ENCODE measurements at regions not wholly inside any gene's neighbourhood (a gene's known extent, or its start where the extent isn't known, plus 50 kb on each side); places are given as distances from the start of the nearest gene placed in this dataset.
"Not testable (repeated sequence)": the region's sequence is repeated elsewhere in the genome, so short reads cannot be mapped to it uniquely, and the experiment has no call there.

DNA sequence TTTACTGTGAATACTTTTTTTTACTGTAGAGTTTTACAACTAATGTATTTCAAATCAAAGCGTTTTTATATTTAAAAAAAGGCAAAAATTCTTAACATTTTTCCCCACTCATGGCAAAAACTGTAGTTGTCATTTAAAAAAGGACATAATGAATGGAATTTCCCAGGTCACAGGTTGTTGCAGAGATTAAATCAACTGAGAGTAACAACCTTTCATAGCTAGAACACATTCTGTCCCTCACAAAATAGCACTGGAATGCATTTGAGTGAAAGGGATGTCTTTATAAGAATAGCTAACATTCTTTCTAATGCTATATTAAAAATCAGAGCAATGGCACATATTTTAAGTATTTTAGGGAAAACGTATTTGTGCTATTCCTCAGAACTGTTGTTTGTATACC, 1393.3 kb upstream of the ATXN8OS start:
- no peaks in the 10 kb centered on the region for H3K4me1 ChIP-seq
- intact Hi-C loops (cut with DNase I), result no loop called here
- H3K9me3 ChIP-seq, result peaks cover 0 to 4% (median 0%) of the 10 kb centered on the region in 12 donors
- ATAC-seq, result no peak
- H3K27me3 ChIP-seq, result no peaks in the 10 kb centered on the region
- no peak overlapping the region for H3K27ac ChIP-seq
- H3K36me3 ChIP-seq, result no peaks in the 10 kb centered on the region
- TF ChIP-seq POLR2A (IDR thresholded peaks at IDR 0.05), result no peak
- TF ChIP-seq, protein P1, sequence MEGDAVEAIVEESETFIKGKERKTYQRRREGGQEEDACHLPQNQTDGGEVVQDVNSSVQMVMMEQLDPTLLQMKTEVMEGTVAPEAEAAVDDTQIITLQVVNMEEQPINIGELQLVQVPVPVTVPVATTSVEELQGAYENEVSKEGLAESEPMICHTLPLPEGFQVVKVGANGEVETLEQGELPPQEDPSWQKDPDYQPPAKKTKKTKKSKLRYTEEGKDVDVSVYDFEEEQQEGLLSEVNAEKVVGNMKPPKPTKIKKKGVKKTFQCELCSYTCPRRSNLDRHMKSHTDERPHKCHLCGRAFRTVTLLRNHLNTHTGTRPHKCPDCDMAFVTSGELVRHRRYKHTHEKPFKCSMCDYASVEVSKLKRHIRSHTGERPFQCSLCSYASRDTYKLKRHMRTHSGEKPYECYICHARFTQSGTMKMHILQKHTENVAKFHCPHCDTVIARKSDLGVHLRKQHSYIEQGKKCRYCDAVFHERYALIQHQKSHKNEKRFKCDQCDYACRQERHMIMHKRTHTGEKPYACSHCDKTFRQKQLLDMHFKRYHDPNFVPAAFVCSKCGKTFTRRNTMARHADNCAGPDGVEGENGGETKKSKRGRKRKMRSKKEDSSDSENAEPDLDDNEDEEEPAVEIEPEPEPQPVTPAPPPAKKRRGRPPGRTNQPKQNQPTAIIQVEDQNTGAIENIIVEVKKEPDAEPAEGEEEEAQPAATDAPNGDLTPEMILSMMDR (IDR thresholded peaks at IDR 0.05), result no peak
- WGBS, 4 donors, result 29 to 37% (median 36%) methylated on average over 2 of the region's 2 CpGs
- no peak overlapping the region for H3K4me3 ChIP-seq
- no peak for DNase-seq

DNA sequence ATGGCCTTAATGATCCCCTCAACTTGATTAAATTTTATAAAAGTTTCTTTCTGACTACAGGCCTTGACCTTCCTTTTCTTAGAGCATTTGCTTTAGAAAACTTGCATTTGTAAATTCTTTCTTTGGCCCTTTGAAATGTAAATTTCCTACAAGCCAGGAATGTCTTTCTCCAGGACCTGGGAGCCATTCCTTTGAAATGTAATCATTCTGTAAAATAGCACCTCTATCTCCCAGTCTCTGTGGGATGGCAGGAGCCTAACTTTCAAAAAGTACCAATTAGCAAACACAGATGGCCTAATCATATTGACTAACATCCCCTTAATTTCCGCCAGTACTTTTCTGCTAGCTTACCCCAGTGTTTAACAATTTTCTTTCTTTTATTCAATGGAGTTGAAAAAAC, 1394.2 kb upstream of the ATXN8OS start:
- TF ChIP-seq, protein P1 (IDR thresholded peaks at IDR 0.05), result no peak
- no peak for TF ChIP-seq POLR2A (IDR thresholded peaks at IDR 0.05)

DNA sequence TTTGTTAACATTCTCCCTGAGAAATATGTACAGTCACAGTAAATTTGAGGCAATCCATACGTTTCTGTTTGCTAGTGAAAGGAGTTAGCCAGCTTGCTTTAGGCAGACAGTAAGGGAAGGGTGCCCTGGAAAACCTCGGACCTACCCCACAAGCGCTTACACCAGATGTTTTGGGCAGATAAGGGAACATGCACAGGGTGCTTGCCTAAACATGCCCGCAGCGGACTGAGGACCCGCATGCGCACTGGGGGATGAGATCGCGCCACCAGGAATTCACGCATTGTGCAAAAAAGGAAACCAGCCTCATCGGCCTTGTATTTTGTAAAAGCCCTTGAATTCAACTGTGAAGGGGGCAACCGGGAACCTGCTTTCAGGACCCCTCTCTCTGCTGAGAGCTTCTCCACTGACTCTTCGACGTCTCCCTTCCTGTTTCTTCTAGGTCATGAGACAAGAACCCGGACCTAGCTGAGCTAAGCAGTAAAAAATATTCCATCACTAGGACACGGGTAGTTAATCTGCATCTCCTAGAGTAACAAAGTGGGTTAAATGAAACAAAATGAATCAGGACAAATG, 1399.2 kb upstream of the ATXN8OS start:
- no peak for TF ChIP-seq POLR2A (IDR thresholded peaks at IDR 0.05)
- TF ChIP-seq, protein P1 (IDR thresholded peaks at IDR 0.05), result no peak
- DNase-seq, result peak in 1 of 5 donors; percentile 20

More for the DNA sequence above, 1394.2 kb upstream of the ATXN8OS start:
- no peak overlapping the region for H3K4me3 ChIP-seq
- intact Hi-C loops (cut with DNase I), result no loop called here
- peaks cover 0 to 4% (median 0%) of the 10 kb centered on the region in 12 donors for H3K9me3 ChIP-seq
- H3K27me3 ChIP-seq, result no peaks in the 10 kb centered on the region
- H3K4me1 ChIP-seq, result no peaks in the 10 kb centered on the region
- no peak for ATAC-seq
- no peak for DNase-seq
- H3K27ac ChIP-seq, result no peak overlapping the region
- no peaks in the 10 kb centered on the region for H3K36me3 ChIP-seq
- 80 to 86% (median 85%) methylated on average over 1 of the region's 1 CpG for WGBS, 4 donors

DNA sequence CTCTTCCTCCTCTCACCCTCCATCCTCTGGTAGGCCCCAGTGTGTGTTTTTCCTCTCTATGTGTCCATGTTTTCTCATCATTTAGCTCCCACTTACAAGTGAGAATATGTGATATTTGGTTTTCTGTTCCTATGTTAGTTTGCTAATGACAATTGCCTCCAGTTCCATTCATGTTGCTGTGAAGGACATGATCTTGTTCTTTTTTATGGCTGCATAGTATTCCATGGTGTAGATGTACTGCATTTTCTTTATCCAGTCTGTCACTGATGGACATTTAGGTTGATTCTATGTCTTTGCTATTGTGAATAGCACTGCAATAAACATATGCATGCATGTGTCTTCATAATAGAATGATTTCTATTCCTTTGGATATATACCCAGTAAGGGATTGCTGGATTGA, 1401.6 kb upstream of the ATXN8OS start:
- H3K36me3 ChIP-seq; H3K27me3 ChIP-seq; ATAC-seq; DNase-seq; H3K4me1 ChIP-seq; H3K4me3 ChIP-seq; intact Hi-C loops (cut with DNase I); H3K27ac ChIP-seq: not testable (repeated sequence)
- H3K9me3 ChIP-seq, result peaks cover 0 to 24% (median 2%) of the 10 kb centered on the region in 12 donors

More for the DNA sequence above, 1399.2 kb upstream of the ATXN8OS start:
- Histone ChIP-seq H3K36me3 (no peaks in the 10 kb centered on the region), H3K4me1 (no peaks in the 10 kb centered on the region), H3K4me3 (no peak overlapping the region), H3K27me3 (no peaks in the 10 kb centered on the region), H3K27ac (no peak overlapping the region), H3K9me3 (peaks cover 0 to 18% (median 2%) of the 10 kb centered on the region in 12 donors)
- WGBS, 4 donors, result 81 to 84% (median 82%) methylated on average over 16 of the region's 16 CpGs
- intact Hi-C loops (cut with DNase I), result no loop called here
- no peak for ATAC-seq

DNA sequence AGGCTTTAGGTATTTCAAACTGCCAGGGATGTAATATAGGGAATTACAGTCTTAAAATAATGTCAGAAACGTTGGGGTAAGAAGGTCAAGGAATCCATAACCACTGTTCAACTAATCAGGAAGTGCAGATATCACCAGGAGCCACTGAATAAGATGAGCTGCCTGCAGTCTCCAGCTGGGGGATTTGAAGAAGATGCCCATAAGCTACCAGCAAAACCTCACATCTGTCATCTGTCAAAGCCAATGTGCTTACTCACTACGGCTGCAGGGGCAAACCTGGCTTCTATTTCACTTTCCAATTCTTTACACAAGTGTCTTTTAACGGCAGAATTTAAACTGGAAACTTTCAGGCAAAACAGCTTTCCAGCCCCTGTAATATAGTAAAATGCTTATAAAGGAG, 1410.1 kb upstream of the ATXN8OS start:
- Histone ChIP-seq H3K9me3 (peaks cover 0 to 9% (median 0%) of the 10 kb centered on the region in 12 donors), H3K4me1 (no peaks in the 10 kb centered on the region), H3K4me3 (no peak overlapping the region), H3K36me3 (no peaks in the 10 kb centered on the region), H3K27me3 (no peaks in the 10 kb centered on the region), H3K27ac (no peak overlapping the region)
- no peak for ATAC-seq
- WGBS, 4 donors, result 34 to 44% (median 39%) methylated on average over 3 of the region's 3 CpGs
- intact Hi-C loops (cut with DNase I), result no loop called here
- TF ChIP-seq, protein P1 (IDR thresholded peaks at IDR 0.05), result no peak
- no peak for DNase-seq

Data from heart left ventricle (tissue), 16 donors.